OCI-LY1 (cell line): ENCODE measurements at regions not wholly inside any gene's neighbourhood (a gene's known extent, or its start where the extent isn't known, plus 50 kb on each side); places are given as distances from the start of the nearest gene placed in this dataset.

Experiments
- H2AFZ ChIP-seq: fragments of 200-600 bp; sonication (generic), shearing (Covaris generic); 2 replicates; pipeline ENCODE4 v1.6.0; 2014; ENCODE audit warnings: antibody characterized with exemption, mild to moderate bottlenecking, low read length
- H3F3A ChIP-seq: fragments of 200-600 bp; sonication (generic), shearing (Covaris generic); 2 replicates; pipeline ENCODE4 v1.6.0; 2014; ENCODE audit warnings: mild to moderate bottlenecking, antibody characterized with exemption, low read length, moderate library complexity; ENCODE audit not compliant: insufficient read depth
- H3K27ac ChIP-seq: fragments of 200-600 bp; sonication (generic); 2 replicates; pipeline ENCODE4 v1.5.1; 2014; ENCODE audit warnings: low read length, mixed run types, mild to moderate bottlenecking, low read depth; ENCODE audit not compliant: poor library complexity, severe bottlenecking
- H3K27me3 ChIP-seq: fragments of 200-600 bp; sonication (generic); 2 replicates; pipeline ENCODE4 v1.6.0; 2014; ENCODE audit warnings: antibody characterized with exemption, mild to moderate bottlenecking, low read length, moderate library complexity; ENCODE audit not compliant: insufficient read depth
- H3K36me3 ChIP-seq: fragments of 200-600 bp; sonication (generic); 2 replicates; pipeline ENCODE4 v1.6.1; 2014; ENCODE audit warnings: mild to moderate bottlenecking, antibody characterized with exemption, low read length, moderate library complexity, mixed read lengths; ENCODE audit not compliant: insufficient read depth
- H3K4me1 ChIP-seq: fragments of 200-600 bp; sonication (generic); 2 replicates; pipeline ENCODE4 v1.5.1; 2014; ENCODE audit warnings: mild to moderate bottlenecking, low read length, moderate library complexity; ENCODE audit not compliant: insufficient read depth, severe bottlenecking
- H3K4me2 ChIP-seq: fragments of 200-600 bp; sonication (generic), shearing (Covaris generic); 2 replicates; pipeline ENCODE4 v1.6.1; 2014; ENCODE audit warnings: low read length
- H3K4me3 ChIP-seq: fragments of 200-600 bp; sonication (generic); 2 replicates; pipeline ENCODE4 v1.5.1; 2014; ENCODE audit warnings: low read length, low read depth, mild to moderate bottlenecking, mixed read lengths; ENCODE audit not compliant: poor library complexity, severe bottlenecking
- H3K79me2 ChIP-seq: fragments of 200-600 bp; shearing (Covaris generic); 2 replicates; pipeline ENCODE4 v1.6.1; 2016; ENCODE audit warnings: mixed run types, low read length, mixed read lengths; ENCODE audit not compliant: insufficient read depth
- H3K9ac ChIP-seq: fragments of 200-600 bp; sonication (generic), shearing (Covaris generic); 2 replicates; pipeline ENCODE4 v1.6.1; 2014; ENCODE audit warnings: mild to moderate bottlenecking, low read length, mixed read lengths
- H3K9me2 ChIP-seq: fragments of 200-600 bp; sonication (generic), shearing (Covaris generic); 2 replicates; pipeline ENCODE4 v1.6.1; 2014; ENCODE audit warnings: low read depth, mild to moderate bottlenecking, low read length, mixed read lengths
- H3K9me3 ChIP-seq: fragments of 200-600 bp; shearing (Covaris generic); 2 replicates; pipeline ENCODE4 v1.6.1; 2014; ENCODE audit warnings: low read length, mixed read lengths
- H4K20me1 ChIP-seq: fragments of 200-600 bp; sonication (generic), shearing (Covaris generic); 2 replicates; pipeline ENCODE4 v1.6.0; 2016; ENCODE audit warnings: mild to moderate bottlenecking, low read length; ENCODE audit not compliant: insufficient read depth
- CTCF ChIP-seq: fragments of 200-600 bp; sonication (generic), shearing (Covaris generic); IDR thresholded peaks from 2 replicates; pipeline ENCODE4 v1.5.1; 2017; ENCODE audit warnings: mild to moderate bottlenecking, antibody characterized with exemption, low read length, moderate library complexity, mixed read lengths
- EZH2 ChIP-seq: fragments of 200-600 bp; sonication (generic), shearing (Covaris generic); IDR thresholded peaks from 2 replicates; pipeline ENCODE4 v1.8.0; 2017; ENCODE audit warnings: borderline replicate concordance, mixed run types, mild to moderate bottlenecking, antibody characterized with exemption, low read length, moderate library complexity, mixed read lengths

DNA sequence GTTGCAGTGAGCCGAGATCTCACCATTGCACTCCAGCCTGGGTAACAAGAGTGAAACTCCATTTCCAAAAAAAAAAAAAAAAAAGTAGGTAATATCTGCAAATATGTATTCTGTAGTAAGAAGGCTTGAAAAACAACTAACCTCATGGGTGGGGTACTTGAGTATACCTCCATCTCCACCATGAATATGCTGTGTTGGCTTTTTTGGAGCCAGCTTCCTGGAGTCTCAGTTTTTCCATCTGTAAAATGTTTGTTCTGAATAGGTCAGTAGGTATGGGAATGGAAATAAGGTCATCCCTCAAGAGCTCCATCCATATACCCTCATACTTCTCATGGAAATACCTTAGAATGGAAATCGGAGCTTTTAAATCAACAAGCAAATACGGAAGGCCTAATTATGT is 430.0 kb upstream of the FAM98A start:
- Histone ChIP-seq H3K4me3 (no peak overlapping the region), H3K27me3 (no peaks in the 10 kb centered on the region), H3K4me1 (no peaks in the 10 kb centered on the region), H3K9me3 (no peaks in the 10 kb centered on the region), H3K79me2 (no peaks in the 10 kb centered on the region), H4K20me1 (no peaks in the 10 kb centered on the region), H3K9me2 (no peaks in the 10 kb centered on the region), H3F3A (no peaks in the 10 kb centered on the region), H2AFZ (no peak overlapping the region), H3K9ac (no peak overlapping the region), H3K36me3 (no peaks in the 10 kb centered on the region), H3K27ac (no peak overlapping the region), H3K4me2 (no peak overlapping the region)
- TF ChIP-seq EZH2 (no peak), CTCF (no peak)

DNA sequence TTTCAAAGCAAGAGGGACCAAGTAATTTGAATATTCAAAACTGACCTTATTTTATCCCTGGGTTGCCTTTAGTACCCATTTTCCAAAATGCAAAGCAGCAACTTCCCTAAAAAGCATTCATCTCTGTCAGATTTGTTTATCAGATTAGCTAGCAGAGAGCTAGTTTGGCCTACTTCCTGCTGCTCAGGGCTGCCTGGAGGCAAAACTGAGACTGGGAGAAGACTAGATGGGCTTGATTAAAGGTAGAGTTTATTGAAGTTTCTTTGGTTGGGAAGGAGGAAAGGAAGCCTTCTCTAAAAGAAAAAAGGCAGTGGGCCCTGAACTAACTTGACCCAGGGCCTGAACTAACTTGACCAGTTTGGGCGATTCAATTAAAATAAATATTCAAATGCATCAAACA is 426.1 kb upstream of the FAM98A start:
- H3K4me2 ChIP-seq, result no peak overlapping the region
- H3K4me1 ChIP-seq, result no peaks in the 10 kb centered on the region
- H3K36me3 ChIP-seq, result no peaks in the 10 kb centered on the region
- no peaks in the 10 kb centered on the region for H4K20me1 ChIP-seq
- no peaks in the 10 kb centered on the region for H3K27me3 ChIP-seq
- no peaks in the 10 kb centered on the region for H3F3A ChIP-seq
- no peaks in the 10 kb centered on the region for H3K79me2 ChIP-seq
- no peak for TF ChIP-seq EZH2
- TF ChIP-seq CTCF, result no peak
- no peak overlapping the region for H3K4me3 ChIP-seq
- H3K9ac ChIP-seq, result no peak overlapping the region
- no peaks in the 10 kb centered on the region for H3K9me3 ChIP-seq
- no peaks in the 10 kb centered on the region for H3K9me2 ChIP-seq
- H2AFZ ChIP-seq, result no peak overlapping the region
- no peak overlapping the region for H3K27ac ChIP-seq

DNA sequence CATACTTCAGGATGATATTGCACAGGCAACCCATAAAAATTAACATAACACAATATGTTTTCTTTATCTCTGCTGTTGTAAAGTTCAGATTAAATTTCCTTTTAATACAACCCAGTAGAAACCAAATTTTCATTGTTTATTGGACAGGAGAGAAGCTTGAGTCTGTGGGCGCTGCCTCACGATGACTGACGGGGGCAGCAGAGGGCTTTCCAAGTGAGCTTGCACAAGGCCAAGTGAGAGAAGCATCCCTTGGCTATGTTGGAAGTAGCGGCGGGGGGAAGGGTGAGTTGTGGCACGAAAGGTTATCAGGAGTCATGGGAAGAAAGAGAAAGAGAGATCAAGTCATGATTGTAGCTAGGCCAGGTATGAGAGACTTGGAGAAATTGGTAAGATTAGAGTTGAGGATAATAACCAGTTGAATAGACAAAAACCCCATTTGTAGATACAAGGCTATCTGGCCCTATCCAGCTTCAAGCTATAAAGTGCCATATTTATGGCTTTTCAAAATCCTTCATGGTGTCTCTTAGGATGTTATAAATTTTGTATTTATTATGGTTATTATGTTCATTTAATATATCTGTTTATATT is 413.7 kb upstream of the FAM98A start:
- Histone ChIP-seq H3K9me3 (no peaks in the 10 kb centered on the region), H3K27ac (no peak overlapping the region), H3K36me3 (no peaks in the 10 kb centered on the region), H3K9ac (no peak overlapping the region), H3K79me2 (no peaks in the 10 kb centered on the region), H2AFZ (no peak overlapping the region), H3K9me2 (no peaks in the 10 kb centered on the region), H3K27me3 (no peaks in the 10 kb centered on the region), H3K4me2 (no peak overlapping the region), H4K20me1 (no peaks in the 10 kb centered on the region), H3F3A (no peaks in the 10 kb centered on the region), H3K4me1 (no peaks in the 10 kb centered on the region), H3K4me3 (no peak overlapping the region)
- TF ChIP-seq CTCF (peak; percentile 86), EZH2 (no peak)
